ENCODE measurements at regions not wholly inside any gene's neighbourhood (a gene's known extent, or its start where the extent isn't known, plus 50 kb on each side); places are given as distances from the start of the nearest gene placed in this dataset.

- TF ChIP-seq POLR2A (IDR thresholded peaks at IDR 0.05; ENCODE audit: low read depth, low read length) (no peak), POLR2AphosphoS5 (IDR thresholded peaks at IDR 0.05; ENCODE audit: low read depth, low read length) (no peak), POU2F2 (IDR thresholded peaks at IDR 0.05; ENCODE audit: low read depth, low read length) (no peak), TAF1 (IDR thresholded peaks at IDR 0.05; ENCODE audit: low read depth, low read length) (no peak), SPI1 (IDR thresholded peaks at IDR 0.05; ENCODE audit: low read depth, low read length) (no peak)
Measured at GRCh38 chr7:12467837-12468236, 64.2 kb upstream of the VWDE start.

Measured in GM12891 (cell line).